ENCODE measurements at regions not wholly inside any gene's neighbourhood (a gene's known extent, or its start where the extent isn't known, plus 50 kb on each side); places are given as distances from the start of the nearest gene placed in this dataset.
"Not testable (repeated sequence)": the region's sequence is repeated elsewhere in the genome, so short reads cannot be mapped to it uniquely, and the experiment has no call there.

- H3K9ac ChIP-seq (ENCODE audit: low read length); H3K27me3 ChIP-seq (ENCODE audit: control insufficient read depth, insufficient read depth, low read length); H3K4me3 ChIP-seq (ENCODE audit: low read length); H3K9me3 ChIP-seq (ENCODE audit: control insufficient read depth, low read depth, low read length); H3K4me1 ChIP-seq (ENCODE audit: control insufficient read depth, low read depth, low read length); H3K27ac ChIP-seq (ENCODE audit: low read length); H3K36me3 ChIP-seq (ENCODE audit: control insufficient read depth, low read depth, low read length): not testable (repeated sequence)
Observed at GRCh38 chr20:25978450-25979190, 282.0 kb upstream of the ZNF337 start.

- not testable (repeated sequence) for H3K36me3 ChIP-seq (ENCODE audit: control insufficient read depth, low read depth, low read length); H3K9ac ChIP-seq (ENCODE audit: low read length); H3K27me3 ChIP-seq (ENCODE audit: control insufficient read depth, insufficient read depth, low read length); H3K9me3 ChIP-seq (ENCODE audit: control insufficient read depth, low read depth, low read length); H3K27ac ChIP-seq (ENCODE audit: low read length); H3K4me1 ChIP-seq (ENCODE audit: control insufficient read depth, low read depth, low read length); H3K4me3 ChIP-seq (ENCODE audit: low read length)
Observed at GRCh38 chr20:25975816-25976215, 279.2 kb upstream of the ZNF337 start.

GRCh38 chr20:25965203-25965602 is 268.6 kb upstream of the ZNF337 start:
- not testable (repeated sequence) for H3K4me1 ChIP-seq (ENCODE audit: control insufficient read depth, low read depth, low read length); H3K27ac ChIP-seq (ENCODE audit: low read length); H3K9me3 ChIP-seq (ENCODE audit: control insufficient read depth, low read depth, low read length); H3K36me3 ChIP-seq (ENCODE audit: control insufficient read depth, low read depth, low read length); H3K27me3 ChIP-seq (ENCODE audit: control insufficient read depth, insufficient read depth, low read length); H3K4me3 ChIP-seq (ENCODE audit: low read length); H3K9ac ChIP-seq (ENCODE audit: low read length)

GRCh38 chr20:25953876-25954275 is 257.2 kb upstream of the ZNF337 start:
- H3K4me3 ChIP-seq (ENCODE audit: low read length); H3K36me3 ChIP-seq (ENCODE audit: control insufficient read depth, low read depth, low read length); H3K27ac ChIP-seq (ENCODE audit: low read length): not testable (repeated sequence)

GRCh38 chr20:25935230-25935629 is 238.6 kb upstream of the ZNF337 start:
- not testable (repeated sequence) for H3K36me3 ChIP-seq (ENCODE audit: control insufficient read depth, low read depth, low read length); H3K9ac ChIP-seq (ENCODE audit: low read length); H3K4me3 ChIP-seq (ENCODE audit: low read length); H3K4me1 ChIP-seq (ENCODE audit: control insufficient read depth, low read depth, low read length); H3K27ac ChIP-seq (ENCODE audit: low read length); H3K9me3 ChIP-seq (ENCODE audit: control insufficient read depth, low read depth, low read length); H3K27me3 ChIP-seq (ENCODE audit: control insufficient read depth, insufficient read depth, low read length)

More at GRCh38 chr20:25953876-25954275, 257.2 kb upstream of the ZNF337 start:
- H3K27me3 ChIP-seq (ENCODE audit: control insufficient read depth, insufficient read depth, low read length); H3K4me1 ChIP-seq (ENCODE audit: control insufficient read depth, low read depth, low read length); H3K9me3 ChIP-seq (ENCODE audit: control insufficient read depth, low read depth, low read length); H3K9ac ChIP-seq (ENCODE audit: low read length): not testable (repeated sequence)

- not testable (repeated sequence) for H3K4me1 ChIP-seq (ENCODE audit: control insufficient read depth, low read depth, low read length); H3K27ac ChIP-seq (ENCODE audit: low read length); H3K27me3 ChIP-seq (ENCODE audit: control insufficient read depth, insufficient read depth, low read length); H3K9ac ChIP-seq (ENCODE audit: low read length); H3K9me3 ChIP-seq (ENCODE audit: control insufficient read depth, low read depth, low read length); H3K36me3 ChIP-seq (ENCODE audit: control insufficient read depth, low read depth, low read length); H3K4me3 ChIP-seq (ENCODE audit: low read length)
Observed at GRCh38 chr20:25932806-25933205, 236.2 kb upstream of the ZNF337 start.

GRCh38 chr20:25932170-25932569 is 235.5 kb upstream of the ZNF337 start:
- not testable (repeated sequence) for H3K9me3 ChIP-seq (ENCODE audit: control insufficient read depth, low read depth, low read length); H3K27me3 ChIP-seq (ENCODE audit: control insufficient read depth, insufficient read depth, low read length); H3K4me1 ChIP-seq (ENCODE audit: control insufficient read depth, low read depth, low read length); H3K27ac ChIP-seq (ENCODE audit: low read length); H3K4me3 ChIP-seq (ENCODE audit: low read length); H3K9ac ChIP-seq (ENCODE audit: low read length); H3K36me3 ChIP-seq (ENCODE audit: control insufficient read depth, low read depth, low read length)

GRCh38 chr20:25902321-25902720 is 205.7 kb upstream of the ZNF337 start:
- H3K27ac ChIP-seq (ENCODE audit: low read length), result not testable (repeated sequence)

GRCh38 chr20:25898663-25899062 is 202.0 kb upstream of the ZNF337 start:
- H3K27me3 ChIP-seq (ENCODE audit: control insufficient read depth, insufficient read depth, low read length); H3K9ac ChIP-seq (ENCODE audit: low read length); H3K4me3 ChIP-seq (ENCODE audit: low read length); H3K27ac ChIP-seq (ENCODE audit: low read length); H3K4me1 ChIP-seq (ENCODE audit: control insufficient read depth, low read depth, low read length); H3K36me3 ChIP-seq (ENCODE audit: control insufficient read depth, low read depth, low read length); H3K9me3 ChIP-seq (ENCODE audit: control insufficient read depth, low read depth, low read length): not testable (repeated sequence)

More at GRCh38 chr20:25902321-25902720, 205.7 kb upstream of the ZNF337 start:
- not testable (repeated sequence) for H3K9ac ChIP-seq (ENCODE audit: low read length); H3K4me1 ChIP-seq (ENCODE audit: control insufficient read depth, low read depth, low read length); H3K9me3 ChIP-seq (ENCODE audit: control insufficient read depth, low read depth, low read length); H3K27me3 ChIP-seq (ENCODE audit: control insufficient read depth, insufficient read depth, low read length); H3K36me3 ChIP-seq (ENCODE audit: control insufficient read depth, low read depth, low read length); H3K4me3 ChIP-seq (ENCODE audit: low read length)

- not testable (repeated sequence) for H3K36me3 ChIP-seq (ENCODE audit: control insufficient read depth, low read depth, low read length); H3K9ac ChIP-seq (ENCODE audit: low read length); H3K4me3 ChIP-seq (ENCODE audit: low read length)
Observed at GRCh38 chr20:25879096-25879495, 182.4 kb upstream of the ZNF337 start.

GRCh38 chr20:25868650-25868979 is 172.0 kb upstream of the ZNF337 start:
- not testable (repeated sequence) for H3K9me3 ChIP-seq (ENCODE audit: control insufficient read depth, low read depth, low read length); H3K36me3 ChIP-seq (ENCODE audit: control insufficient read depth, low read depth, low read length); H3K4me1 ChIP-seq (ENCODE audit: control insufficient read depth, low read depth, low read length); H3K9ac ChIP-seq (ENCODE audit: low read length); H3K27ac ChIP-seq (ENCODE audit: low read length)
- Histone ChIP-seq H3K4me3 (ENCODE audit: low read length) (peak overlapping the region; percentile 79), H3K27me3 (ENCODE audit: control insufficient read depth, insufficient read depth, low read length) (peaks cover 70% of the 10 kb centered on the region)

More at GRCh38 chr20:25879096-25879495, 182.4 kb upstream of the ZNF337 start:
- H3K27ac ChIP-seq (ENCODE audit: low read length); H3K27me3 ChIP-seq (ENCODE audit: control insufficient read depth, insufficient read depth, low read length); H3K9me3 ChIP-seq (ENCODE audit: control insufficient read depth, low read depth, low read length); H3K4me1 ChIP-seq (ENCODE audit: control insufficient read depth, low read depth, low read length): not testable (repeated sequence)

GRCh38 chr20:25867776-25868649 is 171.4 kb upstream of the ZNF337 start:
- H3K27me3 ChIP-seq (ENCODE audit: control insufficient read depth, insufficient read depth, low read length), result peaks cover 75% of the 10 kb centered on the region
- no peaks in the 10 kb centered on the region for H3K36me3 ChIP-seq (ENCODE audit: control insufficient read depth, low read depth, low read length)
- no peak overlapping the region for H3K9ac ChIP-seq (ENCODE audit: low read length)

More at GRCh38 chr20:25867776-25868649, 171.4 kb upstream of the ZNF337 start:
- Histone ChIP-seq H3K4me1 (ENCODE audit: control insufficient read depth, low read depth, low read length) (peaks cover 7% of the 10 kb centered on the region), H3K4me3 (ENCODE audit: low read length) (peak overlapping the region; percentile 79), H3K9me3 (ENCODE audit: control insufficient read depth, low read depth, low read length) (no peaks in the 10 kb centered on the region), H3K27ac (ENCODE audit: low read length) (no peak overlapping the region)
